ENCODE measurements at regions not wholly inside any gene's neighbourhood (a gene's known extent, or its start where the extent isn't known, plus 50 kb on each side); places are given as distances from the start of the nearest gene placed in this dataset.

DNA sequence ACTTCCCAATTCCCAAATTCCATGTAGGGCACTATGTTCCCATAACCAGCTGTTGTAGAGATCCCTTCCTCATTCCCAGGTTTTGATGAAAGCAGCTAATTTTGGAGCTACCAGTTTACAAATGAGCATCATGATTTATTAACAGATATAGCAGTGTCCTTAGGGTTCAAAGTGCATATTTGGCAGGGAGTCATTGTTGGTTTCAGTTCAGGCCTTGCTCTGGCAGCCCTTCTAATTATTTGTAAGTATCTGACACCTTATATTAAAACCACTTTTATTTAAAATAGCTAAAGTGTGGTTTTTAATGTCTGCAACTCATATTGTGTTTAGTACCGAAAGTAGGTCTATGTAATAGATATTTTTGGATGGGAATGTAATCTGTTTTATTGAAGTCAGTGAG lies 518.5 kb downstream of the TLL1 start:
- TF ChIP-seq CREB1 (IDR thresholded peaks at IDR 0.05), result no peak
- no peak for TF ChIP-seq CREB1 (CRISPR knock-in tag; IDR thresholded peaks at IDR 0.05)
- no peak for TF ChIP-seq CENPT (CRISPR knock-in tag; IDR thresholded peaks at IDR 0.05; ENCODE audit: low read depth)
- no peak for TF ChIP-seq EZH2 (conservative IDR thresholded peaks at IDR 0.05; ENCODE audit: low read depth, low read length)
- no peak for TF ChIP-seq POLR2A (IDR thresholded peaks at IDR 0.05; ENCODE audit: insufficient read depth in 1 of 2, low read depth in 2 of 2, low read length in 2 of 2)
- TF ChIP-seq, protein P1, sequence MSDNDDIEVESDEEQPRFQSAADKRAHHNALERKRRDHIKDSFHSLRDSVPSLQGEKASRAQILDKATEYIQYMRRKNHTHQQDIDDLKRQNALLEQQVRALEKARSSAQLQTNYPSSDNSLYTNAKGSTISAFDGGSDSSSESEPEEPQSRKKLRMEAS (IDR thresholded peaks at IDR 0.05), result no peak
- TF ChIP-seq NBN (conservative IDR thresholded peaks at IDR 0.05), result no peak
- TF ChIP-seq CEBPG (CRISPR knock-in tag; IDR thresholded peaks at IDR 0.05), result no peak
